Limb (tissue), 2 donors: ENCODE measurements at regions not wholly inside any gene's neighbourhood (a gene's known extent, or its start where the extent isn't known, plus 50 kb on each side); places are given as distances from the start of the nearest gene placed in this dataset.

ENCODE experiments used
- DNase-seq, 2 donors: peaks; one replicate each; pipeline ENCODE4 v3.0.0-alpha.2; 2016; ENCODE audit errors: extremely low spot score in 2 of 2

DNA sequence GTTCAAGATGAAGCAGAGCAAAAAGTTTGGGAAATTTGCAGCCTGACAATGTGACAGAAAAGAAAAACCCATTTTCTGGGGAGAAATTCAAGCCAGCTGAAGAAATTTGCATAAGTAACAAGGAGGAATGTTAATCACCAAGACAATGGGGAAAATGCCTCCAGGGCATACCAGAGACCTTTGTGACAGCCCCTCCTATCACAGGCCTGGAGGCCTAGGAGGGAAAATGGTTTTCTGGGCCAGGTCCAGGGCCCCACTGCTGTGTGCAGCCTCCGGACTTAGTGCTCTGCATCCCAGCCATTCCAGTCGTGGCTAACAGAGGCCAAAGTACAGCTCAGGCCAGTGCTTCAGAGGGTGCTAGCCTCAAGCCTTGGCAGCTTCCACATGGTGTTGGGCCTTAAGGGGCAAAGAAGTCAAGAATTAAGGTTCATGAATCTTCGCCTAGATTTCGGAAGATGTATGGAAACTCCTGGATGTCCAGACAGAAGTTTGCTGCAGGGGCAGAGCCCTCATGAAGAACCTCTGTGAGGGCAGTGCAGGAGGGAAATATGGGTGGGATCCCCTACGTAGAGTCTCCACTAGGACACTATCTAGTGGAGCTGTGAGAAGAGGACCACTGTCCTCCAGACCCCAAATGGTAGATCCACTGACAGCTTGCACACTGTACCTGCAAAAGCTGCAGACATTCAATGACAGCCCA, 314.1 kb upstream of the TRIB2 start:
- DNase-seq: no peak

DNA sequence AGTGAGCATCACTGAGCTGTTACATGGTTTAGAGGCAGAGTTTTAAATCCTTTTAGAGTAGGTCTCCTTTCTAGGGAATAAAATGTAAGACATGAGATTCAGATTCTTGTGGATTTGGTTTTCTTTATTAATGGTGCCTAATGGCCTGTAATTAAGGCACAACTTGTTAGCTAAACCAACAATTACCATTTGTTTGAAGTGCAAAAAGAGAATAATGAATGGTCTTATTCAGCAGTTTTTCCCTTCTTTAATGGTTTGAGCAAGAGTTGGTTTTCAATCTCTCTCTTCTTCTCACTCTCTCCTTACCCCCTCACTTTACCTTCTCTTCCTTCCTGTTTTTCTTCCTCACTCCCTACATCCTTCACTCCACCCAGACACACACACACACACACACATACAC, 312.2 kb upstream of the TRIB2 start:
- DNase-seq: no peak

DNA sequence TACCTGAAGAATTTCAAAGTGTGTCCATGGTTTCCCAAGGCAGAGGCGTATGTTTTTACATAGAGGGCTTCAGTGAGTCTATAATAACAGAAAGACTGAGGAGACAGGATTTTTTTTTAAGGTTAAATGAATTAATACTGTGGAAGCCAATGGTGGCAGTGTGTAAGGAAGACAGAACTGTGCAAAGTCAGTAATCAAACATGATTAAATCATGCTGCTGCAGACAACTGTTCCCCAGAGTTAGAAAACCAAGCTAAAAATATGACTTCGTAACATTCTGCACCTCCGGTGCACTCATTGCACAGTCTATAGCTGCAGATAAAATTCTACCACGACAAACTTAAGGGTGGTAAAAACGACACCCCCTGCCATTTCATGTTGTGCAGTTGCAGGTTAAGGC, 309.6 kb upstream of the TRIB2 start:
- no peak for DNase-seq

DNA sequence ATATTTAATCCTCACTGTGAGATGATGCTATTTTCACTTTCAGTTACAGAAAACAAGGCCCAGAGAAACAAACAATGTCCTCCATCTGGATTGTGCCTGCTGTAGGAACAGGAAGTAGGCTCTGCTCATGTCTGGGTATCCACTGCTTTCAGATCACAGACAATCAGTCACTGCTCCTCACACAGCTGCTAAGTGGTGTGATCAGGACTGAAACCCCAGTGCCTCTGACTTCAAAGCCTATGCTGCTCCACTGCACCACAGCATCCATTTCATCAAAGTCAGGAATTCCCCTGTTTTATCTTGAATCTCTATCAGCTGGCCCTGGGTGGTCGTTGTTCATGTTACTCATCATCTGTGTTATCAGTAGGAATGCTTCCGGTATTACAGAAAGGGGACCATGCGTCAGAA, 303.8 kb upstream of the TRIB2 start:
- DNase-seq: no peak

DNA sequence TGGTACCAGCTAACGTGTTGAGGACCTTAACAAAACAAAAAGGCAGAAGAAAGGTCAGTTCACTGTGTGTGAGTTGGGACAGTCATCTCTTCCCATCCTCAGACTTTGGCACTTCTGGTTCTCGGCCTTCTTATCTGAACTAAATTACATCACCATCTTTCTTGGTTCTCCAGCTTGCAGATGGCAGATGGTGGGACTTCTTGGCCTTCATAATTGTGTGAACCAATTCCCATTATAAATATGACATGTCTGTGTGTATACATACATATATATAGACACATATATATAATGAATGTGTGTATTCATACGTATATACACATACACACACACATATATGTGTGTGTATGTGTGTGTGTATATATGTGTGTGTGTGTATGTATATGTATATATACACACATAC, 301.2 kb upstream of the TRIB2 start:
- no peak for DNase-seq

DNA sequence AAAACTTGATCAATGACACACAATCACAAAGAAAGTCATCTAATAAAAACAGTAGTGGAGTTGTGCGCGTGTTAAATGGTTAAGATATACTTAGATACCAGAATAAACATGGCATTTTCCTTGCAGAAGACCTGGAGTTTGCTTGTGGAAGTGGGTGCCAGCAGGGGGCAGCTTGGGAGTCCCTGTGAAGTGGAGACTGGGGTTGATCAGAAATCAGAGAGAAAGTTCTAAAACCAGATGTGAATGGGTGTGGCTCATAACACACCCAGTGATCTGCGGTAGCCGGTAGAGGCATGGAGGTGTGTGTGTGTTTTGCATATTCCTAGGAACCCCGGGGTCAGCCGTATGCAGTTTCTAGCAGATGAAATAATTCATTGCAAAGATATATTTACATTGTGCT, 300.1 kb upstream of the TRIB2 start:
- no peak for DNase-seq

DNA sequence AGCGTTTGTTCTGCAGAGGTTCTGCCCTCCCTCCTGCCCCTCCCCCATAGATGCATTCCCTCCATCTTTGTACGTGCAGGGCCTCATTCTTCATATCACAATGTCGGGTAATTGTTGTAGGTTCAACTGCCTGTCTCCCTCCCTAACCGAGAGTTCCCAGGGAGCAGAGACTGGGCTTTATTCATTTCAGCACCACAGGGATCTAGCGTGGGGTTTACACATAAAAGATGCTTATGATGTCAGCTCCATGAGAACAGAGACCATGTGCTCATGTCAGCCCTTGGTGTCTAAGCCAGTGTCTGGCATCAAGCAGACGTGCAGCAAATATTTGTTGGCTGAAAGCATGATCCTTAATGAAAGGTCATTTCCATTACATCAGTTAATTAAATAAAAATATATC, 298.9 kb upstream of the TRIB2 start:
- no peak for DNase-seq

DNA sequence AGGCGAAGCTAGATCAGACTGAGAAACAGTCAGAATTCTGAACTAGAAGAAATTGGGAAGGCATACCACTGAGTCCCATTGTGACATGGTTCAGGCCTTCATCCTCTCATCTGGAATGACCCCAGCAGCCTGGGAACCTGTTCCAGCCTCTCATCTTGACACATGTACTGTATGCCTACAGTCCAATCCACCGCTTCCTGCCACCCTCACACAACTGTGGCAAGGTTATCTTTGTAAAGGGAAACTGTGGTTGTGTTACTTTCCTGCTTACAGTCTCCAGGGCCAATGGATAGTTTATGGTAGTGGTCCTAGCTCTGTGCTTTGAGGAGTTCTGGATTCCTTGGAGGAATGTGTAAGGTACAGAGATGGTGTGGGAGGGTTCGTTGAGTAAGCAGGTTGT, 296.9 kb upstream of the TRIB2 start:
- DNase-seq: no peak

DNA sequence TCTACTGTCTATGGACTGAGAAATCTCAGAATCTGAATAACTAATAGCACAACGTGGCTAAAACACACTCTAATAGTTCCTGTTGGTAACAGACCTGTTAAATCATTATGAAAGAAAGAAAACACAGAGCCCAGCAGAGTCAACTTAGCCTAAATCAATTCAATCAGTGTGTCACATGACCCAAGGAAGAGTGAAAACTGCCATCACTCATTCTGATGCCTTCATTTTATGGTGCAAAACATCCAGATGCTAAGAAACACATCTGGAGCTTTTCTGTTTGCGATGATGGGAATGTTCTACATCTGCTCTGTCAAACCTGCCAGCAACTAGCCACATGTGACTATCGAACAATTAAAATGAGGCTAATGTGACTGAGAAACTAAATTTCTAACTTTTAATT, 295.7 kb upstream of the TRIB2 start:
- DNase-seq: no peak

DNA sequence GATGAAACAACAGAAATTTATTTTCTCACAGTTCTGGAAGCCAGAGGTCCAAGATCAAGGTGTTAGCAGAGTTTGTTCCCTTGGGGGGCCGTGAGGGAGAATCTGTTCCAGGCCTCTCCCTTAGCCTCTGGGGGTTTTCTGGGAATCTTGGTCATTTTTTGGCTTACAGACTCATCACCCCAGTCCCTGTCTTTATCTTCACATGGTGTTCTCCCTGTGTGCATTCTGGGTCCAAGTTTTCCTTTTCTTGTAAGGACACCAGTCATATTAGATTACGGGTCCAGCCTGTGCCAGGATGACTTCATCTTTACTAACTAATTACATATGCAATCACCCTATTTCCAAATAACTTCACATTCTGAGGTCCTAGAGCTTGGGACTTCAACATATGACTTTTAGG, 292.5 kb upstream of the TRIB2 start:
- DNase-seq: no peak

DNA sequence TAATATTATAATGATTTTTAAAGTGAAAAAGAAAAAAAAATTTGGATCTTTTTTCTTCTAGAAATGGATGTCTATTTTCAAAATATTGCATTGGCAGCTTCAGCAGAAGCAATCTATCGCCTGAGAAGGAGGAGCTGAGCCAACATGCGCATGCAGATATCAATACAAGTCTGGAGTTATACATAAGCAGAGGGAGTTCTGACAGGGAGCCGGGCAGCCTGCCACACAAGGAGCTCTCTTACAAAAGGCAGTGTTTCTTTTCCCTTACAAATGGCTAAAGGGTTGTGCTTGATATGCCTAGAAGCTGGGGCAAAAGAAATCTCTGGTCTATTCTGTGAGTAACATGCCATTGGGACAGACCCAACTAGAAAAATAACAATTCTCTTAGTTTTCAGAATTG, 291.9 kb upstream of the TRIB2 start:
- no peak for DNase-seq

DNA sequence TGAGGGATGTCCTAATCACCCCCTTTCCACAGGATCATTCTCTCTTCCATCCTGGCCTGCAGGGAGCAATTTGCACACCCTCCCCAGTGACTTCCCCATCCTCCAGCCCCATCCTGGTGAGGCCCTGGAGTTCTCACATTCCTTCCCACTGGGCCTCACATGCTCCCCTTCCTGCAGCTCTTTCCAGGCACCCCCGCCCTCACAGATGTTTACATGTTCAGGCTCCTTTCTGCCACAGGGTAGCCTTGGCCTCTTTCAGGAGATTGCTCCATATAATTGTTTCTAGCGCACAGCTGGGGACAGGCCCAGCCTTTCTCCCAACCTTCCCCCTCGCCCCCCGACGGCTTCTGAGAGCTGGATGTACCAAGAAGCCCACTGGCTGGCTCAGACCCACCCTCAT, 288.4 kb upstream of the TRIB2 start:
- DNase-seq: no peak

DNA sequence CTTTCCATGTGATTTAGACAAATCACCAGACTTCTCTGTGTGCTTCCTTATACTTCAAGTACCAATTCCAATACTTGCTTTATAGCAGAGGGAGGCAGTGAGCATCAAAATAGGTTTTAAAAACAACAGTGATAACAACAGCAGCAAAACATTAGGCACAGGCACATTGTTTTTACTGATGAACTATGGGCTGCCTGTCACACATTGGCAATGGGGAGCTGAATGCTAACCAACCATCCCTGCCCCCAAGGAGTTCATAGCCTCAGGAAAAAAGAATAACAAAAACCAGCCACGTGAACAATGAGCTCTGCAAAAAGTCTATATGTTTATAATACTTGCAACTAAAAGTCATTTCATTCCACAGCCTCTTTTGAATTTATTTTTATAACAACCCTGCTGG, 287.9 kb upstream of the TRIB2 start:
- DNase-seq: no peak

DNA sequence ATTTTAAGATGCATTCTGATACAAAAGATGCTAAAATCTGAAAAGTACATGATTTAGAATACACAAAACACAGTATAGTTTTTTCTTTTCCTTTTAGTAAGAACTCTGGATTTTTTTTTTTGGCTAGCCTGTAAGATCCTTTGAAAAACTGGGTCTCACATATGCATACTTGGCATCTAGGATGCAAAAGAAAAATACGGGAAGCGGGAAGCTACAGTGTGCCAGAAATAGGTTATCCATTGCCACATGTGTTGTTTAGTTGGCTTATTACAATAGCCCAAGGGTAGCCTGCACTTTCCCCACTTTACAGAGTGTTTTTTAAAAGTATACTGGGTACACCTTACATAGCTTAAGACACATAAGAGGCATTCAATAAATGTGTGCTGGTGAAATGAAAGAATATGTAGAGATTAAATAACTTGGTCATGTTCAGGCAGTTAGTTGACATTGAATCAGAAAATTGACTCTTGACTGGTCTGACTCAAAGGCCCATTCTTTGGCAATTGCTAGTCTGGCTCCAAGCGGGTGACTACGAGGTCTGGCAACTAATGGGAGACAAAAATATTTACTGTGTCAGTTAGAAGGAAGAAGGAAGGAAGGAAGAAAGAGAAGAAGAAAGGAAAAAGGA, 286.8 kb upstream of the TRIB2 start:
- DNase-seq: no peak

DNA sequence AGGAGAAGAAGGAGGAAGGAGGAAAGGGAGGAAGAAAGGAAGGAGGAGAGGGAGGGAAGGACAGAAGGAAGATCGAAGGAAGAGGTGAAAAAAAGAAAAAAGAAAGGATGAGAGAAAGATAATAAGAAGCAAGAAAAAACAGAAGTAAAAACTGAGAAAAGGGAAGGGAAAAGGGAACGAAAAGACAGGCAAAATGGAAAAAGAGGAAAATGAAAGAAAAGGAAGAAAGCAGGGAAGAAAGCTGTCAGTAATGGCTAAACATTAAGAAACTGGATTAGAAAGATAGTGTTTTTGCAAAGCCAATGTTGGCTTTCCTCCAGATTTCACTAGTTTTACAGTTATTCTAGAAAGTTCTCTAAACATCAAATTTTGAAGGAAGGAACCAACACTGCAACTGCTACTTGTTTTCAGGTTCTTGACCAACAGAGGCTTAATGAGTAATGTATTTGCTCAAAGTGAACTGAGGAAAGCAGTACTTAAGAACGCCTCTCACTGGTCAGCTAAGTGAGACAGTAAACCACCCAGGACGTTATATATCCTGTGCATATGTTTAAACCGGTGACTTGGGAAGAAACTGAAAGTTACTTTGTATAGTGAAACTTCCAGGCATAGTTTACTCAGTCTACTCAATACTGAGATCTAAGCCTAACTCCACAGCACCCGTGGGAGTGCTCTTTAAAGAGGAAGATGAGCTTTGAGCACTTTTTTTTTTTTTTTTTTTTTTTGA, 286.2 kb upstream of the TRIB2 start:
- DNase-seq: no peak

DNA sequence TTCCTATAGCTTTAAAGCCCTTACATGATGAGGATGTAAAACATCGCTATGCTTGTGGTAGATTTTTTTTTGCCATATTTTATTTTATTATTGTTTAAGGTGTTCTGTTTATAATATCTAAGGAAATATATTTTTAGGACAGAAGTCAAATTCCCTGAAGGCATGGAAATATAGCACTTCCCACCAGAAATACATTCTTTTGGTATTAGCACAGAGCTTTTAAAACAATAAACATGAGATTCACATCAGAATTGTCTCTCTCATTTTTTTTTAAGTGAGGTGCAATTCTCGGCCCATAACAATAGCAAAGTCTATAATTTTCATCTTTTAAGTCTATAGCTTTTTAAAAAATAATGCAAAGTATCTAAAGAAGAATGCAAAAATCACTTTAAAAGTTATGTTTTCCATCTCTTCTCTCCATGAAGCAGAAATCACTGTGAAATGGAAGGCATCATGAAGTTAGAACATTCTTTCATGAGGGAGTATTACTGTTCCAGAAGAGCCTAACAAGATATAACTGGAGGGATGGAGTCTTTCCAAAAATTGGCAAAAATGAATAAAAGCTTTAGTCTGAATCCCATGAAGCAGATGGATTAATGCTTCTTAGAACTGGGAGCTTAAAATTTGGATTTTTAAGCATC, 283.6 kb upstream of the TRIB2 start:
- DNase-seq: no peak

DNA sequence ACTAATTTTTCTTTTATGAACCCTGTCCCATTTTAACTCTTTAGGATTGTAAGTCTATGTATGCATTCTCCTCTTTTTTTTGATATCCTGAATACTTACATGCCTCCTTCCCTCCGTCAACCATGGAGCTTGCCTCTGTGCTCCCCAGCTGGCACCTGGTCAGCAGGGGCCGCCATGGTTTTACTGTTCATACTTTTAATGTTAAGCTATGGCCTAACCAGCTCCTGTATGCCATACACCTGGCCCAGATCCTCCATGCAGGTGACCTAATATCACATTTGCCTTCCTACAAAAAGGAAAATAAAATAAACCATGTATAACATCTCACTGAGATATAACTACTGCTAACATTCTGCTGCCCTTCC, 283.1 kb upstream of the TRIB2 start:
- no peak for DNase-seq

DNA sequence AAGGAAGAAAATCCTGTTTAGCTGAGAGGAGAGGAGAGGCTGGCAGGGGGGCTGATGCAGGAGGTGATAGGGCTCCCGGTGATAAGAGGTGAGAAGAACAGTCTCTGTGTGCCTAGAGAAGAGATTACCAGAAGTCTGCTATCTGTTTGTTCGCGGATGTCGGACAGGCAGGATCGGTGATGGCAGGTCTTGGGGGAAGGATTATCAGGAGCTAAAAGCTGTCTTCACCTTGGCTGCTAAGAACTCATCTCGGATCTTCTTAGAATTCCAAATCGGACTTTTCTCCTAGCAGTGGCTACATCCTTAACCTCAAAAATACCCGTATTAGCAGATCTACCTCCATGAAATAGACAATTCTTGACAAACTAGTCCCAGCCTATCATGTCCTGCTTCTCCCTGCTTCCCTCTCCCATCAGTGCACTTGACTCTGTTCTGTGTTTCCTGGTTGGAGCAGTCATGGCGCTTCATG, 282.1 kb upstream of the TRIB2 start:
- DNase-seq: no peak

DNA sequence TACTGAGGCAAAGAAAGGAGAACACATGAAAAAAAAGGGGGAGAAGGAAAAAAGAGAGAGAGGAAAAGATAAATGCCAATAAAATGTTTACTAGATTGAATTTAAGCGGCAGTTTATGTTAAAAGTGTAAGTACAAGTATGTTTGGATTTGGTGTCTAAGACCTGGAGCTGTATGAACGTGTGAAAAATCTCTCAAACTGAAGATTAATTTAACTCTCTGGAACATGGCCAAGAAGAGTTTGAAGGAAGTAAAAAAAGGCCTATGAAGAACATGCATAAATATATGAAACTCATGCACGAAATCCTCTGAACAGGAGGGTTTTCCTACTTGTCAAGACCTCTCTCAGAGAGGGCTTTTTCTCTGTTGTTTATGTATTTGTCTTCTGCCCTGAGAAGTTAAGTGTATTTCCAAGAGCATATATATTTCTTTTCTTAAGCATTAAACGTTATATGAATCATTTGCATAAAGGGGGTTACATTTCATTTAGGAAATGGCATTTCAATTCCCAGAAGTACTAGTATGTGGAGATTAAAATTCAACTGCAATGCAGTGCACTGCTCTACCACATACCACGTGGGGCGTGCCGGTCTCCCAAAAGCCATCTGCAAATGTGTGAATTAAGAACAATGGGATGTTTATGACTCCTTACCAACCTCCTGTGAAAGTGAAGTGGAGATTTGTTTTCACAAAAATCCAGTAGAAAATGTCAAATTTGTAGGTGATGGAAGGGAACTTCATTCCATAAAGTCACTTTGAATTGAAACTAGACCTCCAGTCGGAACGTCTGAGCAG, 281.1 kb upstream of the TRIB2 start:
- DNase-seq: no peak

DNA sequence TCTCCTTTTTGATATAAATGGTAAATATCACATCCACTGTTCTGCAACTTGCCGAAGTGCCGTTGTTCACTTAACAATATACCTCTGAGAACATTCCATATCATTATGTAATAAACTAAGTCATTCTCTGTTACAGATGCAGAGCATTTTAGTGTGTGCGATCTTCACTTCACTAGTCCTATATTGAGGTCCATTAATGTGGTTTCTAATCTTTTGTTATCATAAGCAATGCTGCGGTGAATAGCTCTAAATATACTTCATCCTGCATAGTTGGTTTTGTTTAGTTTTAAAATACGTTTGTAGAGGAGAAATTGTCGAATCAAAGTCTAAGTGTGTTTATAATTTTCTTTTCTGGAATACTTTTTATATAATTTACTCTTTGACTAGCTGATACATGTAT, 280.3 kb upstream of the TRIB2 start:
- no peak for DNase-seq

DNA sequence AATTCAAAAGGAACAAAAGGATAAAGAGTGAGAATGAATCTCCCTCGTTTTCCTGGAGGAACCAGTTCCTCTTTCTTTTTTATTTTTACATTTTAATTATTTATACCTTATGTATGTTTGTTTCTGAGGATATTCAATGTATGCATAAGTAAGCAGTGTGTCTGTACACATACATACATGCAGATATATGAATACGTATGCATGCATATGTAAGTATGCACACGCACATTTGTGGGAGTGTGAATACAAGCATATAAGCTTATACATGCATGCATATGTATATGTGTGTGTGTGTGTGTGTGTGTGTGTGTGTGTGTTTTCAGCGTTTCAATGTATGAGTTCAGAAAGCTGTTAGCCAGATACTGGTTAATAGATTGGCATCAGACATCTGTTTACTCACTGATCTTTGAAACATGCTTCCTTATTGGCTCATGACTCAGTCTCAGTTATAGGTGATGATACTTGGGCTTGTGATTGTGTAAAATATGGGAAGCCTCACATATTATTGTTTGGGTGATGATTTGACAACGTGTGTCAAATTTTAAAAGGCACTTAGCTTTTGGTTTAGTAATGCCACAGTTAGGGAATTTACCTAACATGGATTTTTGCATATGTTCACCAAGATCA, 279.7 kb upstream of the TRIB2 start:
- no peak for DNase-seq
